Body of pancreas (tissue), 4 donors: ENCODE measurements at regions not wholly inside any gene's neighbourhood (a gene's known extent, or its start where the extent isn't known, plus 50 kb on each side); places are given as distances from the start of the nearest gene placed in this dataset.

ENCODE experiments used
- POLR2A ChIP-seq, 3 donors: fragments of 450-650 bp; IDR thresholded peaks; one replicate each; pipeline ENCODE4 v1.6.1; 2016; ENCODE audit warnings: antibody characterized with exemption in 3 of 3, mild to moderate bottlenecking in 2 of 3
- TF ChIP-seq, protein P1 (sequence below), 7 experiments: fragments of 450-650 bp in 4 of 7; fragments of 200-600 bp in 3 of 7; sonication (generic) in 3 of 7; IDR thresholded peaks; one replicate each; pipeline ENCODE4 v1.5.1; 2016 to 2019; ENCODE audit warnings: antibody characterized with exemption in 7 of 7

DNA sequence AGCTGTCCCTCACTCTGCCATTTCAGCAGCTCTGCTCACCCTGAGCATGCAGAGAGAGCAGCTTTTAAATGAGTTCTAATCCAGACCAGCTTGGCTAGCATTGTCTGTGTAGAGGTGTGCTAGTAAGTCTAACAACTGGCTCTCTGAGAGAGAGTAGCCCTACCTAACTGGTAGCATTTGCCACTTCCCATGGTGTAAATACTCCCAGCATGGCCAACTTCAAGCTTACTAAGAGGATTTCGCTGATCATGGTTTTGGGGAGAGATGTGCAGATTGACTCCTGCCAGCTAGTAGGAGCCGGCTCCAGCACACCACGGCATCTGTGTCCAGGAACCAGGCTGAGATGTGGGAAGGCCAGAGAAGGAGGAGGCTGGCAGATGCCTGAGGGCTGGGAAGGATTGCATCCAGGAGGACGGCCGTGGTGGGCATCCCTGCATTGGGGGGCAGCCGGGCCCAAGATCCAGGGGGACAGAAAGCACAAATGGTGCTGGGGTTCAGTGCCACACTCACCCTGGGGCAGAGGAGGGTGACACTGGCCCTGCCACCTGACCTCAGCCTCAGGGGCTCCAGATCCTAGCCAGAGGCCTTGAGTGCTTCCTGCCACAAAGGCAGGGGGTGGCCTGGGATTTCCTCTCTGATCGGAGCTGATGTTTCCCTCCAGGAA is 394.9 kb upstream of the TNRC6C start:
- TF ChIP-seq POLR2A (IDR thresholded peaks at IDR 0.05) = no peak
- TF ChIP-seq, protein P1, sequence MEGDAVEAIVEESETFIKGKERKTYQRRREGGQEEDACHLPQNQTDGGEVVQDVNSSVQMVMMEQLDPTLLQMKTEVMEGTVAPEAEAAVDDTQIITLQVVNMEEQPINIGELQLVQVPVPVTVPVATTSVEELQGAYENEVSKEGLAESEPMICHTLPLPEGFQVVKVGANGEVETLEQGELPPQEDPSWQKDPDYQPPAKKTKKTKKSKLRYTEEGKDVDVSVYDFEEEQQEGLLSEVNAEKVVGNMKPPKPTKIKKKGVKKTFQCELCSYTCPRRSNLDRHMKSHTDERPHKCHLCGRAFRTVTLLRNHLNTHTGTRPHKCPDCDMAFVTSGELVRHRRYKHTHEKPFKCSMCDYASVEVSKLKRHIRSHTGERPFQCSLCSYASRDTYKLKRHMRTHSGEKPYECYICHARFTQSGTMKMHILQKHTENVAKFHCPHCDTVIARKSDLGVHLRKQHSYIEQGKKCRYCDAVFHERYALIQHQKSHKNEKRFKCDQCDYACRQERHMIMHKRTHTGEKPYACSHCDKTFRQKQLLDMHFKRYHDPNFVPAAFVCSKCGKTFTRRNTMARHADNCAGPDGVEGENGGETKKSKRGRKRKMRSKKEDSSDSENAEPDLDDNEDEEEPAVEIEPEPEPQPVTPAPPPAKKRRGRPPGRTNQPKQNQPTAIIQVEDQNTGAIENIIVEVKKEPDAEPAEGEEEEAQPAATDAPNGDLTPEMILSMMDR (IDR thresholded peaks at IDR 0.05) = no peak
